Karpas-422 (cell line): ENCODE measurements at regions not wholly inside any gene's neighbourhood (a gene's known extent, or its start where the extent isn't known, plus 50 kb on each side); places are given as distances from the start of the nearest gene placed in this dataset.

Source experiments
- DNase-seq: peaks from one replicate; pipeline ENCODE4 v3.0.0-alpha.2; 2015
- H2AFZ ChIP-seq: fragments of 200-600 bp; sonication (generic); 2 replicates; pipeline ENCODE4 v1.6.1; 2014; ENCODE audit warnings: antibody characterized with exemption, low read length, mixed read lengths
- H3K27ac ChIP-seq: fragments of 200-600 bp; sonication (generic); 2 replicates; pipeline ENCODE4 v1.5.1; 2014; ENCODE audit warnings: mild to moderate bottlenecking, low read length, moderate library complexity
- H3K27me3 ChIP-seq: fragments of 200-600 bp; sonication (generic); 2 replicates; pipeline ENCODE4 v1.6.1; 2014; ENCODE audit warnings: low read length, mixed read lengths
- H3K36me3 ChIP-seq: fragments of 200-600 bp; sonication (generic); 2 replicates; pipeline ENCODE4 v1.6.1; 2014; ENCODE audit warnings: low read length, mixed read lengths; ENCODE audit not compliant: insufficient read depth
- H3K4me1 ChIP-seq: fragments of 200-600 bp; sonication (generic); 2 replicates; pipeline ENCODE4 v1.6.1; 2014; ENCODE audit warnings: mild to moderate bottlenecking, low read length, mixed read lengths
- H3K4me2 ChIP-seq: fragments of 200-600 bp; sonication (generic); 2 replicates; pipeline ENCODE4 v1.6.1; 2014; ENCODE audit warnings: low read length, low read depth, mild to moderate bottlenecking; ENCODE audit not compliant: poor library complexity, severe bottlenecking
- H3K4me3 ChIP-seq: fragments of 200-600 bp; sonication (generic); 2 replicates; pipeline ENCODE4 v1.5.1; 2014; ENCODE audit warnings: mild to moderate bottlenecking, antibody characterized with exemption, low read length, mixed read lengths
- H3K79me2 ChIP-seq: fragments of 200-600 bp; sonication (generic); 2 replicates; pipeline ENCODE4 v1.6.1; 2014; ENCODE audit warnings: mild to moderate bottlenecking, low read length, mixed read lengths
- H3K9ac ChIP-seq: fragments of 200-600 bp; sonication (generic); 2 replicates; pipeline ENCODE4 v1.6.0; 2014; ENCODE audit warnings: low read length
- H3K9me2 ChIP-seq: fragments of 200-600 bp; sonication (generic), shearing (Covaris generic); replicated peaks from 2 replicates; pipeline ENCODE4 v1.6.0; 2014; ENCODE audit warnings: mild to moderate bottlenecking, low read length, moderate library complexity; ENCODE audit not compliant: insufficient read depth
- H3K9me3 ChIP-seq: fragments of 300-700, 200-600 bp; sonication (generic); 2 replicates; pipeline ENCODE4 v1.6.1; 2014; ENCODE audit warnings: low read length, mixed read lengths
- H4K20me1 ChIP-seq: fragments of 200-600 bp; sonication (generic); 2 replicates; pipeline ENCODE4 v1.6.1; 2014; ENCODE audit warnings: mild to moderate bottlenecking, antibody characterized with exemption, low read length, low read depth; ENCODE audit not compliant: insufficient read depth

DNA sequence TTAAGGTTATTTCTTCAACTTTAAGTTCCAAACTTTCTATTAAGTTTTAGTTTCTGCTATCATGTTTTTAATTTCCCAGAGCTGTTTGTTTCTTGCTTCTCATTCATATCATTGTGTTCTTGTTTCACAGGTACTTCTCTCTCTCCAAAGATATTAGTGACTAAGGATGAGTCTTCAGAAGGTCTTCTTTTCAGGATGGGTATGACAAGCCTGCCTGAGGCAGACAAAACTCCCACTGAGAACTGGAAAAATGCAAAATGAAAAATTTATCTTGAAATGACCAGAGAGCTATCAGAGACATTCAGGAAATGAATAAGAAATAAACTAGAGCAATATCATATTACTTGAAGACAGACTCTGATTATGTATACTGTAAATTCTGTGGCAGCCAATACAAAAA is 110.8 kb upstream of the EGFR start:
- no peaks in the 10 kb centered on the region for H3K27me3 ChIP-seq
- no peak for DNase-seq
- no peak overlapping the region for H3K4me2 ChIP-seq
- no peaks in the 10 kb centered on the region for H3K79me2 ChIP-seq
- H4K20me1 ChIP-seq = no peaks in the 10 kb centered on the region
- no peaks in the 10 kb centered on the region for H3K36me3 ChIP-seq
- H3K9me2 ChIP-seq = no peaks in the 10 kb centered on the region
- H3K27ac ChIP-seq = no peak overlapping the region
- H2AFZ ChIP-seq = no peak overlapping the region
- no peaks in the 10 kb centered on the region for H3K4me1 ChIP-seq
- H3K4me3 ChIP-seq = no peak overlapping the region
- H3K9me3 ChIP-seq = no peaks in the 10 kb centered on the region
- no peak overlapping the region for H3K9ac ChIP-seq

DNA sequence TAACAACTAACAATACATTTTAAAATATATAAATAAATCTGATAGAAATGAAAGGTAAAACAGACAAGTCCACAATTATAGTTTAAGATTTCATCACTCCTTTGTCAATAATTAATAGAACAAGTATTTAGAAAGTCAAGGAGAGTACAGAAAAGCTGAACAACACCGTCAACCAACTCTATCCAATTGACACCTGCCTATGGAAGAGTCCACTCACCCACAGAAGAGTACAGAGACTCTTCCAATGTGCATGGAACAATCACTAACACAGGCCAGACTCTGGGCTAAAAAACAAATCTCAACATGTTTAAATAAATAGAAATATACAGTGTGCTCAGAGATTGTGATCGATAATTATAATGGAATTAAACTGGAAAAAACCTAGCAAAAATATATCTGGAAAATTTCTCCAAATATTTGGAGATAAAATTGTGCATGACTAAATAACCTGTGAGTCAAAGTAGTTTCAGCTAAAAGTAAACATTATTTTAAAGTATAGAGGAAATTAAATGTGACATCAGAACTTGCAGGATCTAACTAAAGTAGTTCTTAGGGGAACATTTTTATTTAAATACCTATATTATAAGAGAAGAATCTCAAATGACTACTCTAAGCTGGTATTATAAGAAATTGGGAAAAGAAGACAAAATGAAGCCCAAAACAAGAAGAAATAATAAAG is 109.9 kb upstream of the EGFR start:
- Histone ChIP-seq H4K20me1 (no peaks in the 10 kb centered on the region), H3K9me2 (no peaks in the 10 kb centered on the region), H3K9ac (no peak overlapping the region), H3K4me3 (no peak overlapping the region), H3K4me1 (no peaks in the 10 kb centered on the region), H3K36me3 (no peaks in the 10 kb centered on the region), H3K27ac (no peak overlapping the region), H2AFZ (no peak overlapping the region), H3K4me2 (no peak overlapping the region), H3K9me3 (no peaks in the 10 kb centered on the region), H3K27me3 (no peaks in the 10 kb centered on the region), H3K79me2 (no peaks in the 10 kb centered on the region)
- DNase-seq = no peak

DNA sequence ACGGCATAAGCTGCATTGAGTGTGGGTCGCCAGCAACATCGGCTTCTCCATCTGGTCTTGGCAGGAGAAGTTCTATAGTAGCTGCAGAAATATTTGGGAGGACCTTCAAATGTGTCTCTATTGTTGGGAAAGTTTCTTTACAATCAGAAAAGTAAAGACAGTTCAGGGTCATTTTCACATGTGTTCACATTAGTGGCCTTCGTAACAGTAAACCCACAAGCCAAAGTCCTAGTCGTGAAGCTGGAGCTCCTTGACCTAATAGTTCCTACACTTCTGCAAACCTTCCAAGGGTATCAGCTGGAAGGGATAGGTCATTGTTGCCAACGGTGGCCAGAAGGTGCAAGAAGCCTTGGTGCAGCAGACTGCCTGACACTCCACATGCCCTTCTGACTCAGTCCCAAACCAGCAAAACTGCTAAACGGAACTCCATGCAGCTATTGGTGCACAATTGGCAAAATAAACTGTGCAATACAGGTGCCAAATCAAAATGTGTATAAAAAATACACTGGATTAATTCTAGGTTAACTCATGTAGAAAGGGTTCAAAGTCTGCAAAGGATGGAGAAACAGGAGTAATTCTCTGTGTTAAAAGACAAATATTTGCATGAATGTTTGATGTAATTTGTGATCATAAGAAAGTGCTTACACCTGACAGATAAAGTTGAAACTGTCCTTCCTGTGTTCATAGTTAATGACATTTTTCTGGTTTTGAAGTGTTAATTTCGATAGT is 102.8 kb upstream of the EGFR start:
- no peaks in the 10 kb centered on the region for H3K9me2 ChIP-seq
- no peaks in the 10 kb centered on the region for H3K36me3 ChIP-seq
- no peak overlapping the region for H2AFZ ChIP-seq
- no peaks in the 10 kb centered on the region for H3K27me3 ChIP-seq
- H3K79me2 ChIP-seq = no peaks in the 10 kb centered on the region
- DNase-seq = no peak
- H3K9me3 ChIP-seq = no peaks in the 10 kb centered on the region
- no peaks in the 10 kb centered on the region for H4K20me1 ChIP-seq
- H3K27ac ChIP-seq = no peak overlapping the region
- no peak overlapping the region for H3K9ac ChIP-seq
- no peaks in the 10 kb centered on the region for H3K4me1 ChIP-seq
- H3K4me2 ChIP-seq = no peak overlapping the region
- no peak overlapping the region for H3K4me3 ChIP-seq

DNA sequence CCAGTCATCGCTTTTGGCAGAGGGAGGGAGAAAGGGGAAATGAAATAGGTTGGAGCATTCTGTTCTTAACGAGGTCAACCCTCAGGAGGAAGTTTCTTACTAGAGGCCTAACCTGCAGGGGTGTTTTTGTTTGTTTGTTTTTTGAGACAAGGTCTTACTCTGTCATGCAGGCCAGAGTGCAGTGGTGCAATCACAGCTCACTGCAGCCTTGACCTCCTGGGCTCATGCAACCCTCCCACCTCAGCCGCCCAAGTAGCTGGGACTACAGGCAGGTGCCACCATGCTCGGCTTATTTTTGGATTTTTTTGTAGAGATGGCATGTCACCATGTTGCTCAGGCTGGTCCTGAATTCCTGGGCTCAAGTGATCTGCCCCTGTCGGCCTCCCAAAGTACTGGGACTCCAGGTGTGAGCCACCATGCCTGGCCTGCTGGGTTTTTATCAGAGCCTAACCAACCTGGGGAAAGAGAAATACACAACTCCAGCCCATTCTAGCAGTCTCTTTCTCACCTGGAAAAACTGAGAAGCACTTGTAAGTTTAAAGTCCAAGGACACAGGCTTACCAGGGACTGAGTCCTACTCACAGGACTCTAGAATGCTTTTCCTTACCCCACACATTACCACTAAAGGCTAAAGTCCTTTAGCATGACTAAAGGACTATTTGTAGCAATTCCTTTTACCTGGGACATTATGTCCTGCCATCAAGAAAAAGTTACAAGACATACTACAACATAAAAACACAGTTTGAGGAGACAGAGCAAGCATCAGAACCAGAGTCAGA is 101.0 kb upstream of the EGFR start:
- no peaks in the 10 kb centered on the region for H3K9me3 ChIP-seq
- no peak overlapping the region for H2AFZ ChIP-seq
- no peaks in the 10 kb centered on the region for H3K4me1 ChIP-seq
- H3K27ac ChIP-seq = no peak overlapping the region
- no peak overlapping the region for H3K9ac ChIP-seq
- no peaks in the 10 kb centered on the region for H3K36me3 ChIP-seq
- no peak overlapping the region for H3K4me3 ChIP-seq
- no peaks in the 10 kb centered on the region for H3K9me2 ChIP-seq
- no peaks in the 10 kb centered on the region for H3K27me3 ChIP-seq
- no peaks in the 10 kb centered on the region for H3K79me2 ChIP-seq
- H4K20me1 ChIP-seq = no peaks in the 10 kb centered on the region
- DNase-seq = no peak
- H3K4me2 ChIP-seq = no peak overlapping the region

DNA sequence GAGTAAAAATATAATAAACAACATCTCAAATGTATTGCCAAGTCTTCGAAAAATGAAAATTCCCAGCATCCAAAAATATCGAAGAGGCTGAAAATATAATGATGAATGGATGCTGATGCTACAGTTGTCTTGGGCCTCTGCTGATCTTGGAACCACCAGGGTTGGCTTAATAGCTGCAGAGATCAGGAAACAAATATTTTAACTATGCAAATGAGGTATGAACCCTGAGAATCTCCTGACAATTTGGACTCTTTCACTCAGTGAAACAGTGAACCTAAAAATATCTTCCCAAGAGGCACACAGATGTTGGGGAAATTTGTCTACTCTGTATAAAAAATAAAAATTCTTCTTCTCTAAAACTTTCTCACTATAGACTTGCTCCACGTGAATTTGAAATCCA is 97.7 kb upstream of the EGFR start:
- Histone ChIP-seq H3K27me3 (no peaks in the 10 kb centered on the region), H3K4me3 (no peak overlapping the region), H2AFZ (no peak overlapping the region), H3K36me3 (no peaks in the 10 kb centered on the region), H3K9me3 (no peaks in the 10 kb centered on the region), H3K4me2 (no peak overlapping the region), H3K79me2 (no peaks in the 10 kb centered on the region), H3K9me2 (no peaks in the 10 kb centered on the region), H3K27ac (no peak overlapping the region), H4K20me1 (no peaks in the 10 kb centered on the region), H3K4me1 (no peaks in the 10 kb centered on the region), H3K9ac (no peak overlapping the region)
- DNase-seq = no peak

DNA sequence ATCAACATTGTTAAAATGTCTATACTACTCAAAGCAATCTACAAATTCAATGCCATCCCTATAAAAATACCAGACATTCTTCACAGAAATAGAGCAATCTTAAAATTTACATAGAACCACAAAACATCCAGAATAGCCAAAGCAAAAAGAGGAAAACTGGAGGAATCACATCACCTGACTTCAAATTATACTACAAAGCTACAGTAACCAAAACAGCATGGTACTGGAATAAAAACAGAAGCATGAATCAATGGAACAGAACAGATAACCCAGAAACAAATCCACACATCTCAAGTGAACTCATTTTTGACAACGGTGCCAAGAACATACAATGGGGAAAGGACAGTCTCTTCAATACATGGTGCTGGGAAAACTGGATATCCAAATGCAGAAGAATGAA is 87.3 kb upstream of the EGFR start:
- no peak for DNase-seq

DNA sequence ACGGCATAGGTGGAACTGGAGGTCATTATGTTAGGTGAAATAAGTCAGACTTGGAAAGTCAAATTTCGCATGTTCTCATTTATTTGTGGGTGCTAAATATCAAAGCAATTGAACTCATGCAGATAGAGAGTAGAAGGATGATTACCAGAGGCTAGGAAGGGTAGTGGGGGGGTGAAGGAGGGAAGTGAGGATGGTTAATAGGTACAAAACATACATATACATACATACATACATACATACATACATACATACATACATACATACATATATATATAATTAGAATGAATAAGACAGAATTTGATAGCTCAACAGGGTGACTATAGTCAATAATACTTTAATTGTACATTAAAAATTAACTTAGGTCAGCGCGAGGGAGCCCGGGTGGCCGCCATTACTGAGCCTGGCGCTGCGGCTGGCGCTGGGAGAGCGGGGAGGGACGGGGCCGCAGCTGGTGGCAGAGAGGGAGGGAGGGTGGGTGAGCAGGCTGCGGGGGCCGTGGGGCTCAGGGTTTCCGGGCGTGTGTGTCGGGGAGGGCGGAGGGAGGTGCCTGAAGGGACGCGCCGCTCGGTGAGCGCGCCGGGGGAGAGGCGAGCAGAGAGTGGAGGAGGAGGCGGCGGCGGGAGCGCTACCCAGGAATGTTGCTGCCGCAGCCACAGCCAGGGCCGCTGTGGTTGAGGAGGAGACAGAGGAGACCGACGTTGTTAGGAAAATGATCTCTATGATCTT is 85.8 kb upstream of the EGFR start:
- Histone ChIP-seq H3K27ac (no peak overlapping the region), H3K9ac (no peak overlapping the region), H2AFZ (no peak overlapping the region), H3K9me3 (no peaks in the 10 kb centered on the region), H3K4me2 (no peak overlapping the region), H3K9me2 (no peaks in the 10 kb centered on the region), H4K20me1 (no peaks in the 10 kb centered on the region), H3K4me3 (no peak overlapping the region), H3K79me2 (no peaks in the 10 kb centered on the region), H3K27me3 (no peaks in the 10 kb centered on the region), H3K36me3 (no peaks in the 10 kb centered on the region), H3K4me1 (no peaks in the 10 kb centered on the region)
- no peak for DNase-seq

More for the DNA sequence above, 87.3 kb upstream of the EGFR start:
- Histone ChIP-seq H2AFZ (no peak overlapping the region), H3K4me3 (no peak overlapping the region), H3K4me2 (no peak overlapping the region), H3K9me2 (no peaks in the 10 kb centered on the region), H3K9me3 (no peaks in the 10 kb centered on the region), H3K27me3 (no peaks in the 10 kb centered on the region), H3K4me1 (no peaks in the 10 kb centered on the region), H3K36me3 (no peaks in the 10 kb centered on the region), H3K27ac (no peak overlapping the region), H3K79me2 (no peaks in the 10 kb centered on the region), H4K20me1 (no peaks in the 10 kb centered on the region), H3K9ac (no peak overlapping the region)

DNA sequence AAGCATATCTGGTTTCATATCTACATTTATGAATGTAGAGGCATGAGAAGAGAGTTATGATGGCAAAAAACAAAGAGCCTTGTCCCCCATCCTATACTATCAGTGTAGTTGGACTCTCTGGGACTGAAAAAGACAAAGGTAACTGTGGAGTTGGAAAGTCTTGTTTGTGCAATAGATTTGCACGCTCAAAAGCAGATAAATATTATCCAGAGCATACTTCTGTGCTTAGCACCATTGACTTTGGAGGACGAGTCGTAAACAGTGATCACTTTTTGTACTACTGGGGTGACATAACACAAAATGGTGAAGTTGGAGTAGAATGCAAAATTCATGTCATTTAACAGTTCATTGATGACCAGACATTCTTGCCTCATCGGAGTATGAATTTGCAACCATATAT is 85.2 kb upstream of the EGFR start:
- Histone ChIP-seq H3K4me2 (no peak overlapping the region), H3K9me3 (no peaks in the 10 kb centered on the region), H3K79me2 (no peaks in the 10 kb centered on the region), H3K27ac (no peak overlapping the region), H2AFZ (no peak overlapping the region), H3K4me3 (no peak overlapping the region), H3K9me2 (no peaks in the 10 kb centered on the region), H3K36me3 (no peaks in the 10 kb centered on the region), H3K9ac (no peak overlapping the region), H3K4me1 (no peaks in the 10 kb centered on the region), H3K27me3 (no peaks in the 10 kb centered on the region), H4K20me1 (no peaks in the 10 kb centered on the region)
- DNase-seq = no peak
